ENCODE measurements at regions not wholly inside any gene's neighbourhood (a gene's known extent, or its start where the extent isn't known, plus 50 kb on each side); places are given as distances from the start of the nearest gene placed in this dataset.

DNA sequence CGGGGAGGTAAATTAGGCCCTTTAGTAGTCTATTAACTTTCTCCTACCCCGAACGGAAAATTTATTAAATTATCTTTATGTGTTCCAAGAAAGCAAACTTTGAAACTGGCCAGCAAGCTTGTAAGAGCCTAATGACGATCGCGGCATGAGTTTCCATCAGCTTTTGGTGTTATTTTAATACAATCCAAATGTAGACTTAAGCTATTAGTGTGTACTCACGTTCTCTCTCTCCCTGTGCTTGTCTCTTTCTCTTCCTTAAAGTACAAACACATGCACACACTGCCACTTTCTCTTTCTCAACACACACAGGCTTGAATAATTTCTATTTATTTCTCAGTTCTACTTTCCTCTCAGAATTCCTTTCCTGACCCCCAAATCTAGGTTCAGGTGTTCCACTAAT lies 108.8 kb upstream of the MME start:
- TF ChIP-seq, protein P1, sequence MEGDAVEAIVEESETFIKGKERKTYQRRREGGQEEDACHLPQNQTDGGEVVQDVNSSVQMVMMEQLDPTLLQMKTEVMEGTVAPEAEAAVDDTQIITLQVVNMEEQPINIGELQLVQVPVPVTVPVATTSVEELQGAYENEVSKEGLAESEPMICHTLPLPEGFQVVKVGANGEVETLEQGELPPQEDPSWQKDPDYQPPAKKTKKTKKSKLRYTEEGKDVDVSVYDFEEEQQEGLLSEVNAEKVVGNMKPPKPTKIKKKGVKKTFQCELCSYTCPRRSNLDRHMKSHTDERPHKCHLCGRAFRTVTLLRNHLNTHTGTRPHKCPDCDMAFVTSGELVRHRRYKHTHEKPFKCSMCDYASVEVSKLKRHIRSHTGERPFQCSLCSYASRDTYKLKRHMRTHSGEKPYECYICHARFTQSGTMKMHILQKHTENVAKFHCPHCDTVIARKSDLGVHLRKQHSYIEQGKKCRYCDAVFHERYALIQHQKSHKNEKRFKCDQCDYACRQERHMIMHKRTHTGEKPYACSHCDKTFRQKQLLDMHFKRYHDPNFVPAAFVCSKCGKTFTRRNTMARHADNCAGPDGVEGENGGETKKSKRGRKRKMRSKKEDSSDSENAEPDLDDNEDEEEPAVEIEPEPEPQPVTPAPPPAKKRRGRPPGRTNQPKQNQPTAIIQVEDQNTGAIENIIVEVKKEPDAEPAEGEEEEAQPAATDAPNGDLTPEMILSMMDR (IDR thresholded peaks at IDR 0.05; ENCODE audit: insufficient read depth, low read depth, low read length): no peak
- no peak for TF ChIP-seq EZH2 (IDR thresholded peaks at IDR 0.05; ENCODE audit: insufficient read depth, low read length)

All from astrocyte (in vitro differentiated cells and primary cell).